NCI-H2227 treated with DMSO at 0.1 percent for 48 hours (cell line): ENCODE measurements at regions not wholly inside any gene's neighbourhood (a gene's known extent, or its start where the extent isn't known, plus 50 kb on each side); places are given as distances from the start of the nearest gene placed in this dataset.

ENCODE experiments used
- DNase-seq: peaks from one replicate; lab custom pipeline; 2025; lab: John Stamatoyannopoulos, UW

GRCh38 chr12:76256904-76257303 lies 91.3 kb downstream of the BBS10 start:
- DNase-seq, result no peak

DNA sequence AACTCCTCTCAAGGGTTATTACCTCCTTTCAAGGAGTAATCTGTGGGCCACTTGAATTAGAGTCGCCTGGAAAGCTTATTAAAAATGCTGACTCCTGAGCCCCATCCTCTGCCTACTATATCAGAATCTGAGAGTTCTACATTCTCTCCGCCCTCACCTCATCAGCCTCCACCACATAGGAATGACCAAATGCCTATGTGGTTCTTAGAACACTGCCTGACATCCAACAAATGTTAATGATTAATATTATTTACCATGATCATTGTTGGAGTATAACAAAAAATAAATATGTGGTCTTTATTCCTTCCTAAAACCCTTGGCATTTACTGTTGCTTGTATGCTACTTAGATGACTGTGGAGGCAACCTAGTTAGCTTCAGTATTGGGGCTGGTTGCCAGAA lies 91.9 kb downstream of the BBS10 start:
- DNase-seq, result no peak

DNA sequence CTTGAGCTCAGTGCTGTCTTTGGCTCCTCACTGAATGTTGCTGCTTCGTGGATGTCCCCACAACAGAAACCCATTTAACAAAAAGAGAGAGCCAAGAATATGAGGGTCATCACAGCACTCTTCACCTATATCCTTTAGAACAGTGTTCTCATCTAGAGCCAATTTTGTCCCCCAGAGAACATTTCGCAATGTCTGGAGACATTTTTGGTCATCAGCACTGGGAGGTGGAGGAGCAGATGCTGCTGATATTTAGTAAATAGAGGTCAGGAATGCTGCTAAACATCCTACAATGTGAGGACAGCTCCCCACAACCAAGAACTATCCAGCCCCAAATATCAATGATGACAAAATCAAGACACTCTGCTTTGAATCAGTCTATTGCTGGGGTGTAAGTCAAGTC lies 92.5 kb downstream of the BBS10 start:
- DNase-seq, result no peak

- DNase-seq, result no peak
Observed at GRCh38 chr12:76255281-76255680, 92.9 kb downstream of the BBS10 start.

GRCh38 chr12:76252031-76252430 lies 96.2 kb downstream of the BBS10 start:
- no peak for DNase-seq

- no peak for DNase-seq
Observed at GRCh38 chr12:76250256-76250655, 98.0 kb downstream of the BBS10 start.

GRCh38 chr12:76249501-76249900 lies 98.7 kb downstream of the BBS10 start:
- DNase-seq, result no peak

GRCh38 chr12:76247992-76248391 lies 100.2 kb downstream of the BBS10 start:
- DNase-seq, result no peak

GRCh38 chr12:76247026-76247646 lies 101.1 kb downstream of the BBS10 start:
- no peak for DNase-seq

GRCh38 chr12:76246611-76247010 lies 101.6 kb downstream of the BBS10 start:
- DNase-seq, result no peak

DNA sequence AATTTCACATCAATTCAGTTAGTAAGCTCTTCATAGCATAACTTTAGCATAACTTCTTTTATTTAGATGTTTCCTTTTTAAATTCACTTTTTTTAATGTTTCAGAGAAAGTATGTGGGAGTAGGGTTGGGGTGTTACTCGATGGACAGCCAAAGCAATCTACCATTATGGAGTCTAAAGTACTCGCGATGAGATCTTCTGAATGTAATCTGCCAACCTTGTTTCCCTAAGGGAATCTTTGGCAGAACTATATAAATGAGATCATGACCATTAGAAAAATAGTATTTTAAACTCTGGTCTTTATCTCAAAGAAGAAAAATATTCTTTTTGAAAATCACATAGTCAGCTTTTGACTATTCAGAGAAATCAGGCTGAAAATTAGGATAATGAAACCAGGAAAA lies 103.9 kb downstream of the BBS10 start:
- DNase-seq, result no peak

GRCh38 chr12:76242813-76243550 lies 105.2 kb downstream of the BBS10 start:
- DNase-seq, result no peak

- no peak for DNase-seq
Observed at GRCh38 chr12:76241371-76241770, 106.8 kb downstream of the BBS10 start.

GRCh38 chr12:76240281-76240680 lies 107.9 kb downstream of the BBS10 start:
- DNase-seq, result no peak

DNA sequence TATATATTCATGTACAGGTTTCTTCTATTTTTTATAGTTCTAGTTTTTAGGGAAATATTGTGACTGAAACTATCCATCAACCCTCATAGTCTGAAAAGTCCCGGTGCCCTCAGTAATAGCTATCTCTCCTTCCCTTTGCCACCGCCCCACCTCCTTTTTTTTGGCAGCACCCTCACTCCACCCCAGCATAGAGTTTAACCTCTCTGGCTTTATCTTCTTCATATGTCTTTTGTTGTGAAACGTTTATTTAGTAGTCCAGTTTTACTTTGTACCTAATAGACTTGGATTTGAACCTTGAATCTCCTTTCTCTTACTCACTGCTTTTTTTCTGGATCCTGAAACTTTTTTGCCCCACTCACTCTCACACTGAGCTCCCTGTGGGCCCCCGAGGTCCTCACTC lies 109.5 kb downstream of the BBS10 start:
- no peak for DNase-seq

- no peak for DNase-seq
Observed at GRCh38 chr12:76237086-76237701, 111.0 kb downstream of the BBS10 start.

DNA sequence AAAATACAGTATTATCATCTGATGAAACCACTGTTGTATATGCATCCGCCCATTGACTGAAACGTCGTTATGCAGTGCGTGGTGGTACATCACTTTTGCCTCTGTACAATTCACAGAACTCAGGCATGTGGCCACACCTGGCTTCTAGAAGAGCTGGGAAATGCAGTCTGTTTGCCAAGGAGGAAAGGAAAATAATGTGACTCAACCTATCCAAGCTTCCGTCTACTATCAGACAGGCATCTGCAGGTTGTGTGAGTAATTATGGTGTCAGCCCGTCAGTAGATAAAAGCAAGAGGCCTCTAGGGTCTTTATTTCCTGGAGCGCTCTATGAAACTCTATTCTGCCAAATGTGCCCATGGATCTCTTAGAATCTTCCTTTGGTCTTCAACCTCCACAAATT lies 111.6 kb downstream of the BBS10 start:
- DNase-seq, result no peak

- DNase-seq, result no peak
Observed at GRCh38 chr12:76234741-76235140, 113.5 kb downstream of the BBS10 start.

DNA sequence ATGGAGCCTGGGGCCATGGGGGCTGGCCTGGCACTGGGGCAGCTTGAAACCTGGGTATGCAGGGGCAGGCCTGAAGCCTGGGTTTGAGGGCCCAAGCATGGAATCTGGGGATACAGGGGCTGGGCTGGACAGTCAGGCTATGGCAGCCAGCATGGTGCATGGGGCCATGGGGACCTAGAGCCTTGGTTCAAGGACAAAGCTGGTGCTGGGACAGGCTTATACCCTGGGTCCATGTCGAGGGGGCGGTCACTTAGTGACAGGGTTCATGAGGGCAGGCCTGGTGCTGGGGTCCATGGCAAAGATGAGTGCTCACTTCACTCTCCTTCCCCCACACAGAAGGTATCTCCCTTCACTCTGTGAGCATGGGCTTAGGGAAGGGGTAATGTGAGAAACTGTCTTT lies 116.2 kb downstream of the BBS10 start:
- DNase-seq, result no peak

DNA sequence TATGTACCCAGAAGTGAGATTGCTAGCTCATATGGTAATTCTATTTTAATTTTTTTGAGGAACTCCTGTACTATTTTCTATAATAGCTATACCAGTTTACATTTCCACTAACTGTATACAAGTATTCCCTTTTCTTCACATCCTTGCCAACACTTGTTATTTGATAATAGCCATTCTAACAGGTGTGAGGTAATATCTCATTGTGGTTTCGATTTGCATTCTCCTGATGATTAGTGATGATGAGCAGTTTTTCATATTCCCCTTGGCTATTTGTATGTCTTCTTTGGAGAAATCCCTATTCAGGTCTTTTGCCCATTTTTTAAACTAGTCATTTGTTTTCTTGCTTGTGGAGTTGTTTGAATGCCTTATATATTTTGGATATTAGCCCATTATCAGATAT lies 121.3 kb downstream of the BBS10 start:
- DNase-seq, result no peak

- DNase-seq, result no peak
Observed at GRCh38 chr12:76226397-76226796, 121.8 kb downstream of the BBS10 start.

DNA sequence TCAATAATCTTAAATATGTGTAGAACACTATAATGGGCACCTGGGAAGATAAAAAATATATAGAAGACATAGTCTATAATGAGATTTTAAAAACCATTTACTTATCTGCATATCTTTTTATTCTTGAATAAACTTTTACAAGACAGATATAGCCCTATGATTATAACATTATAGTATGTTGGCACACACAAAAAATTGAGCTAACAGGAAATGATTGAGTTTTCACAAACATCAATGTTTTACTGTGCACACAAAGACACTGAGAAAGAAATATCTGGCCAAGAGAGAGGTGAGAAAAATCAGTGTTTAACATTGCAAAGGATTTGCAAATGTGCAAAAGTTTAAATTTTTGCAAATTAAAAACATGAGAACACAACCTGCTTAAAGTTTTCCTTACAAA lies 124.3 kb downstream of the BBS10 start:
- DNase-seq, result no peak

DNA sequence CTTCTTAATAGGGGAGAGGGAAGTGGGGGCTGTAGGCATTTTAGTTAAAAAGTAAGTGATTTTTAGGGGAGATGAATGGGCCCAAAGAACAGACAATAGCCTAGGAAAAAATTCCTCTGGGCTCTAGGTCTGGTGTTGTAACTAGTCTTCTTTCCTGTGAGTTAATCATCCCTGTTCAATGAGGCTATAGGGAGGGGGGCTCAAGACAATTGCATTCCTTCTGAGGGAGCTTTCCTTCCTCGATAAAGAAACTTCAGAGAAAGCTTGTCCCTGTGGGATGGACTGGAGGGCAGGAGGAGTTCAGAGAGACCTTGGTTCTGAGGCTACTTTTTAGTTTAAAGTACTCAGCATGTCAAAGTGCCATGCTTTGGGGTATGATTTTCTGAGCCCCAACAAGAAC lies 127.2 kb downstream of the BBS10 start:
- no peak for DNase-seq

- no peak for DNase-seq
Observed at GRCh38 chr12:76219806-76220205, 128.4 kb downstream of the BBS10 start.
